ENCODE measurements at regions not wholly inside any gene's neighbourhood (a gene's known extent, or its start where the extent isn't known, plus 50 kb on each side); places are given as distances from the start of the nearest gene placed in this dataset.

- no peak for DNase-seq (ENCODE audit: low spot score)
- no peak overlapping the region for H3K4me3 ChIP-seq
- H3K4me3 Mint-ChIP-seq: no peak overlapping the region
- H4K20me1 ChIP-seq (replicated peaks; ENCODE audit: insufficient read depth): no peaks in the 10 kb centered on the region
- no peak for TF ChIP-seq EZH2 (IDR thresholded peaks at IDR 0.05; ENCODE audit: low read depth, unreplicated experiment)
- no peak for TF ChIP-seq JUNB (IDR thresholded peaks at IDR 0.05; ENCODE audit: unreplicated experiment)
- no peak for TF ChIP-seq REST (IDR thresholded peaks at IDR 0.05; ENCODE audit: unreplicated experiment)
- no peak for TF ChIP-seq CREB1 (CRISPR knock-in tag; IDR thresholded peaks at IDR 0.05; ENCODE audit: low read depth)
- TF ChIP-seq ZNF331 (CRISPR knock-in tag; IDR thresholded peaks at IDR 0.05; ENCODE audit: low read depth): no peak
- TF ChIP-seq STAT1 (IDR thresholded peaks at IDR 0.05; ENCODE audit: unreplicated experiment): no peak
- no peak for TF ChIP-seq ZNF114 (CRISPR knock-in tag; IDR thresholded peaks at IDR 0.05)
- no peak for TF ChIP-seq CTCF (conservative IDR thresholded peaks at IDR 0.05; ENCODE audit: low read depth in 2 of 2)
- peaks cover 12% of the 10 kb centered on the region for H3K27me3 Mint-ChIP-seq (ENCODE audit: insufficient read depth, low read depth, poor library complexity)
- H3K9me3 Mint-ChIP-seq: no peaks in the 10 kb centered on the region
- no peak overlapping the region for H3K4me2 ChIP-seq
- no peaks in the 10 kb centered on the region for H3K4me1 Mint-ChIP-seq
- H3K4me1 ChIP-seq (ENCODE audit: insufficient read depth): no peaks in the 10 kb centered on the region
- ATAC-seq: no peak
- no peak overlapping the region for H2AFZ ChIP-seq
- no peak overlapping the region for H3K27ac Mint-ChIP-seq
- H3K27ac ChIP-seq (ENCODE audit: low read depth): no peak overlapping the region
- no peaks in the 10 kb centered on the region for H3F3A ChIP-seq (replicated peaks; ENCODE audit: low read depth)
- H3K27me3 ChIP-seq (ENCODE audit: insufficient read depth): no peaks in the 10 kb centered on the region
- no peaks in the 10 kb centered on the region for H3K36me3 ChIP-seq (ENCODE audit: insufficient read depth)
- no peaks in the 10 kb centered on the region for H3K36me3 Mint-ChIP-seq (ENCODE audit: low read depth)
- no peaks in the 10 kb centered on the region for H3K9me2 ChIP-seq (ENCODE audit: insufficient read depth)
- H3K79me2 ChIP-seq (replicated peaks; ENCODE audit: insufficient read depth): no peaks in the 10 kb centered on the region
Observed at GRCh38 chr16:55012362-55012761, 81.7 kb downstream of the IRX5 start.

GRCh38 chr16:55012793-55013192, 82.1 kb downstream of the IRX5 start:
- ATAC-seq (no peak), DNase-seq (ENCODE audit: low spot score) (no peak)
- Histone ChIP-seq H3K79me2 (replicated peaks; ENCODE audit: insufficient read depth) (no peaks in the 10 kb centered on the region), H3K27ac (ENCODE audit: low read depth) (no peak overlapping the region), H3K4me1 (ENCODE audit: insufficient read depth) (no peaks in the 10 kb centered on the region), H3F3A (replicated peaks; ENCODE audit: low read depth) (no peaks in the 10 kb centered on the region), H3K36me3 (ENCODE audit: insufficient read depth) (no peaks in the 10 kb centered on the region), H3K4me3 (no peak overlapping the region), H3K9me2 (ENCODE audit: insufficient read depth) (no peaks in the 10 kb centered on the region), H4K20me1 (replicated peaks; ENCODE audit: insufficient read depth) (no peaks in the 10 kb centered on the region), H3K27me3 (ENCODE audit: insufficient read depth) (no peaks in the 10 kb centered on the region), H2AFZ (no peak overlapping the region), H3K4me2 (no peak overlapping the region)
- peaks cover 14% of the 10 kb centered on the region for H3K27me3 Mint-ChIP-seq (ENCODE audit: insufficient read depth, low read depth, poor library complexity)
- no peak overlapping the region for H3K27ac Mint-ChIP-seq
- no peaks in the 10 kb centered on the region for H3K4me1 Mint-ChIP-seq
- H3K4me3 Mint-ChIP-seq: no peak overlapping the region
- H3K9me3 Mint-ChIP-seq: no peaks in the 10 kb centered on the region
- H3K36me3 Mint-ChIP-seq (ENCODE audit: low read depth): no peaks in the 10 kb centered on the region
- TF ChIP-seq REST (IDR thresholded peaks at IDR 0.05; ENCODE audit: unreplicated experiment) (no peak), CREB1 (CRISPR knock-in tag; IDR thresholded peaks at IDR 0.05; ENCODE audit: low read depth) (no peak), EZH2 (IDR thresholded peaks at IDR 0.05; ENCODE audit: low read depth, unreplicated experiment) (no peak), ETS1 (IDR thresholded peaks at IDR 0.05) (no peak), POLR2AphosphoS5 (IDR thresholded peaks at IDR 0.05; ENCODE audit: low read depth) (no peak), NANOG (IDR thresholded peaks at IDR 0.05; ENCODE audit: borderline replicate concordance) (no peak), CTCF (conservative IDR thresholded peaks at IDR 0.05; ENCODE audit: low read depth in 2 of 2) (no peak), JUNB (IDR thresholded peaks at IDR 0.05; ENCODE audit: unreplicated experiment) (no peak), EZH2phosphoT487 (IDR thresholded peaks at IDR 0.05; ENCODE audit: unreplicated experiment) (no peak), ZNF331 (CRISPR knock-in tag; IDR thresholded peaks at IDR 0.05; ENCODE audit: low read depth) (no peak), STAT1 (IDR thresholded peaks at IDR 0.05; ENCODE audit: unreplicated experiment) (no peak)
